HL-60 (cell line): ENCODE measurements at regions not wholly inside any gene's neighbourhood (a gene's known extent, or its start where the extent isn't known, plus 50 kb on each side); places are given as distances from the start of the nearest gene placed in this dataset.

ENCODE experiments used
- POLR2AphosphoS5 ChIP-seq: IDR thresholded peaks from 2 replicates; pipeline ENCODE4 v1.6.1; 2012; ENCODE audit warnings: low read depth
- TF ChIP-seq, protein P1 (sequence below): IDR thresholded peaks from one replicate; pipeline ENCODE4 v1.5.1; 2011; ENCODE audit warnings: low read length, control low read depth, inconsistent platforms; ENCODE audit not compliant: insufficient read depth

DNA sequence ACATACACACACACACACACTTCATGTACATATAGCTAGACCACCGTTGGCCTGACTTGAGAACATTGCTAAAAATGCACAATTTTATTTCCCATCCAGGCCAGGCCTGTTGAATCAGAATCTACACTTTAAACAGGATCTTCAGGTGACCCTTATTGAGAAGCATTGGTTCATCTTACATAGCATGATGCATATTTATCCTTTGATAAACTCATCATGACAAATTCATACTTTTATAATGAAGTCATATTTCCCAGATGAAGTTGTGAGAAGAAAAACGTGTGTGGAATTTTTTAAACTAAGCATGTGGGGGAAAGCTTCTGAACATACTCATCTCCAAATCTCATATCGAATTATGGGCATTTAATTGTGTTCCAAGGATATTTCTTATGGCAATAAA lies 877.7 kb downstream of the MRPL39 start:
- TF ChIP-seq, protein P1, sequence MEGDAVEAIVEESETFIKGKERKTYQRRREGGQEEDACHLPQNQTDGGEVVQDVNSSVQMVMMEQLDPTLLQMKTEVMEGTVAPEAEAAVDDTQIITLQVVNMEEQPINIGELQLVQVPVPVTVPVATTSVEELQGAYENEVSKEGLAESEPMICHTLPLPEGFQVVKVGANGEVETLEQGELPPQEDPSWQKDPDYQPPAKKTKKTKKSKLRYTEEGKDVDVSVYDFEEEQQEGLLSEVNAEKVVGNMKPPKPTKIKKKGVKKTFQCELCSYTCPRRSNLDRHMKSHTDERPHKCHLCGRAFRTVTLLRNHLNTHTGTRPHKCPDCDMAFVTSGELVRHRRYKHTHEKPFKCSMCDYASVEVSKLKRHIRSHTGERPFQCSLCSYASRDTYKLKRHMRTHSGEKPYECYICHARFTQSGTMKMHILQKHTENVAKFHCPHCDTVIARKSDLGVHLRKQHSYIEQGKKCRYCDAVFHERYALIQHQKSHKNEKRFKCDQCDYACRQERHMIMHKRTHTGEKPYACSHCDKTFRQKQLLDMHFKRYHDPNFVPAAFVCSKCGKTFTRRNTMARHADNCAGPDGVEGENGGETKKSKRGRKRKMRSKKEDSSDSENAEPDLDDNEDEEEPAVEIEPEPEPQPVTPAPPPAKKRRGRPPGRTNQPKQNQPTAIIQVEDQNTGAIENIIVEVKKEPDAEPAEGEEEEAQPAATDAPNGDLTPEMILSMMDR, result no peak
- no peak for TF ChIP-seq POLR2AphosphoS5
